Trophoblast cell (in vitro differentiated cells and primary cell): ENCODE measurements at regions not wholly inside any gene's neighbourhood (a gene's known extent, or its start where the extent isn't known, plus 50 kb on each side); places are given as distances from the start of the nearest gene placed in this dataset.

Source experiments
- DNase-seq, 2 donors: peaks; one replicate each; pipeline ENCODE4 v3.0.0-alpha.2; 2016
- H2AFZ ChIP-seq: 2 replicates; pipeline ENCODE4 v1.6.1; 2013; ENCODE audit warnings: low read length, moderate library complexity, mild to moderate bottlenecking; ENCODE audit not compliant: insufficient read depth, poor library complexity
- H2AK5ac ChIP-seq: 2 replicates; pipeline ENCODE4 v1.6.1; 2013; ENCODE audit warnings: mild to moderate bottlenecking, low read length
- H2BK120ac ChIP-seq: 2 replicates; pipeline ENCODE4 v1.6.1; 2013; ENCODE audit warnings: low read length, mild to moderate bottlenecking, moderate library complexity; ENCODE audit not compliant: insufficient read depth, poor library complexity
- H2BK12ac ChIP-seq: 2 replicates; pipeline ENCODE4 v1.6.1; 2013; ENCODE audit warnings: mild to moderate bottlenecking, low read length, moderate library complexity
- H2BK5ac ChIP-seq: 2 replicates; pipeline ENCODE4 v1.6.1; 2013; ENCODE audit warnings: low read length, low read depth, moderate library complexity, mild to moderate bottlenecking; ENCODE audit not compliant: poor library complexity
- H3K14ac ChIP-seq: 2 replicates; pipeline ENCODE4 v1.6.1; 2013; ENCODE audit warnings: mild to moderate bottlenecking, low read length
- H3K18ac ChIP-seq: 2 replicates; pipeline ENCODE4 v1.6.1; 2013; ENCODE audit warnings: mild to moderate bottlenecking, low read length
- H3K23ac ChIP-seq: 2 replicates; pipeline ENCODE4 v1.6.1; 2013; ENCODE audit warnings: low read length
- H3K27ac ChIP-seq: 2 replicates; pipeline ENCODE4 v1.5.1; 2013; ENCODE audit warnings: low read depth, mild to moderate bottlenecking, inconsistent platforms, low read length, moderate library complexity
- H3K27me3 ChIP-seq: 2 replicates; pipeline ENCODE4 v1.6.1; 2013; ENCODE audit warnings: inconsistent platforms, mild to moderate bottlenecking, low read length, moderate library complexity; ENCODE audit not compliant: insufficient read depth
- H3K36me3 ChIP-seq, 2 experiments: 1 replicate in 1 of 2; 2 replicates in 1 of 2; pipeline ENCODE4 v1.6.1; 2013; ENCODE audit warnings: low read length in 2 of 2, mild to moderate bottlenecking in 2 of 2, moderate library complexity in 1 of 2; ENCODE audit not compliant: insufficient read depth in 2 of 2, control insufficient read depth in 1 of 2
- H3K4ac ChIP-seq: 2 replicates; pipeline ENCODE4 v1.6.1; 2013; ENCODE audit warnings: low read depth, mild to moderate bottlenecking, low read length, moderate library complexity
- H3K4me1 ChIP-seq, 2 experiments: 1 replicate in 1 of 2; 2 replicates in 1 of 2; pipeline ENCODE4 v1.6.1; 2013; ENCODE audit warnings: low read length in 2 of 2, mild to moderate bottlenecking in 2 of 2, moderate library complexity in 1 of 2; ENCODE audit not compliant: insufficient read depth in 2 of 2, control insufficient read depth in 1 of 2
- H3K4me2 ChIP-seq: 2 replicates; pipeline ENCODE4 v1.6.1; 2013; ENCODE audit warnings: inconsistent platforms, mild to moderate bottlenecking, low read length, moderate library complexity
- H3K4me3 ChIP-seq: 2 replicates; pipeline ENCODE4 v1.5.1; 2013; ENCODE audit warnings: mild to moderate bottlenecking, low read depth, low read length, inconsistent platforms
- H3K79me1 ChIP-seq: one replicate; pipeline ENCODE4 v1.6.1; 2013; ENCODE audit warnings: low read length
- H3K79me2 ChIP-seq: 2 replicates; pipeline ENCODE4 v1.6.1; 2013; ENCODE audit warnings: low read length, mild to moderate bottlenecking; ENCODE audit not compliant: control insufficient read depth, insufficient read depth, poor library complexity
- H3K9ac ChIP-seq: 2 replicates; pipeline ENCODE4 v1.6.1; 2013; ENCODE audit warnings: mild to moderate bottlenecking, low read length
- H3K9me3 ChIP-seq: 2 replicates; pipeline ENCODE4 v1.6.1; 2013; ENCODE audit warnings: low read depth, mild to moderate bottlenecking, control low read depth, inconsistent platforms, low read length; ENCODE audit not compliant: insufficient read depth
- H4K12ac ChIP-seq: 2 replicates; pipeline ENCODE4 v1.6.1; 2013; ENCODE audit warnings: low read depth, mild to moderate bottlenecking, low read length, moderate library complexity
- H4K8ac ChIP-seq: 2 replicates; pipeline ENCODE4 v1.6.1; 2013; ENCODE audit warnings: low read depth, mild to moderate bottlenecking, low read length, moderate library complexity
- H4K91ac ChIP-seq: one replicate; pipeline ENCODE4 v1.6.1; 2013; ENCODE audit warnings: low read depth, mild to moderate bottlenecking, low read length, moderate library complexity
- WGBS: extraction: QIAGEN DNeasy Blood & Tissue Kit; methylation state at CpG from one replicate; pipeline ENCODE4 v1.1.7; 2013; ENCODE audit warnings: missing lambda C conversion rate; ENCODE audit not compliant: insufficient read length, insufficient coverage; ENCODE audit errors: extremely low coverage; 5-methylcytosine and 5-hydroxymethylcytosine counted together

- peak in 1 of 2 donors; percentile 23 for DNase-seq
- no peak overlapping the region for H3K23ac ChIP-seq
- H3K14ac ChIP-seq = no peak overlapping the region
- H3K27me3 ChIP-seq = no peaks in the 10 kb centered on the region
- H2BK12ac ChIP-seq = no peak overlapping the region
- peaks cover 1% of the 10 kb centered on the region for H3K9me3 ChIP-seq
- no peak overlapping the region for H2AFZ ChIP-seq
- H2BK120ac ChIP-seq = no peak overlapping the region
- H3K4ac ChIP-seq = no peak overlapping the region
- H4K8ac ChIP-seq = no peak overlapping the region
- H3K4me1 ChIP-seq = no peaks in the 10 kb centered on the region
- H2BK5ac ChIP-seq = no peak overlapping the region
- WGBS = no CpG with 5 or more reads among the region's 5 CpGs
- no peak overlapping the region for H3K4me3 ChIP-seq
- H2AK5ac ChIP-seq = no peak overlapping the region
- no peak overlapping the region for H3K9ac ChIP-seq
- no peak overlapping the region for H4K91ac ChIP-seq
- no peak overlapping the region for H4K12ac ChIP-seq
- no peak overlapping the region for H3K27ac ChIP-seq
- H3K4me2 ChIP-seq = no peak overlapping the region
- H3K36me3 ChIP-seq = no peaks in the 10 kb centered on the region
- no peaks in the 10 kb centered on the region for H3K79me2 ChIP-seq
- no peaks in the 10 kb centered on the region for H3K79me1 ChIP-seq
- H3K18ac ChIP-seq = no peak overlapping the region
Observed at GRCh38 chr11:11786234-11786633, 55.5 kb upstream of the USP47 start.

GRCh38 chr11:11782532-11783110, 59.2 kb upstream of the USP47 start:
- no peak overlapping the region for H3K18ac ChIP-seq
- no CpG with 5 or more reads among the region's 3 CpGs for WGBS

GRCh38 chr11:11780858-11781257, 60.9 kb upstream of the USP47 start:
- H4K91ac ChIP-seq = no peak overlapping the region
- H3K27ac ChIP-seq = no peak overlapping the region
- no peaks in the 10 kb centered on the region for H3K4me1 ChIP-seq
- H3K14ac ChIP-seq = no peak overlapping the region
- H2BK120ac ChIP-seq = no peak overlapping the region
- H3K79me1 ChIP-seq = no peaks in the 10 kb centered on the region
- no peak overlapping the region for H2AK5ac ChIP-seq
- H2BK12ac ChIP-seq = no peak overlapping the region
- H3K23ac ChIP-seq = no peak overlapping the region
- H3K36me3 ChIP-seq = no peaks in the 10 kb centered on the region
- no CpG with 5 or more reads among the region's 8 CpGs for WGBS
- no peaks in the 10 kb centered on the region for H3K27me3 ChIP-seq
- H4K12ac ChIP-seq = no peak overlapping the region
- H2BK5ac ChIP-seq = no peak overlapping the region
- H2AFZ ChIP-seq = no peak overlapping the region
- H3K9me3 ChIP-seq = peaks cover 1% of the 10 kb centered on the region
- no peak for DNase-seq
- H3K9ac ChIP-seq = no peak overlapping the region
- H4K8ac ChIP-seq = no peak overlapping the region
- H3K4me3 ChIP-seq = no peak overlapping the region
- H3K18ac ChIP-seq = no peak overlapping the region
- H3K79me2 ChIP-seq = no peaks in the 10 kb centered on the region
- no peak overlapping the region for H3K4ac ChIP-seq
- no peak overlapping the region for H3K4me2 ChIP-seq

More at GRCh38 chr11:11782532-11783110, 59.2 kb upstream of the USP47 start:
- no peak overlapping the region for H2AK5ac ChIP-seq
- H3K14ac ChIP-seq = no peak overlapping the region
- H2AFZ ChIP-seq = no peak overlapping the region
- H3K27me3 ChIP-seq = no peaks in the 10 kb centered on the region
- H3K9me3 ChIP-seq = peaks cover 1% of the 10 kb centered on the region
- H3K79me1 ChIP-seq = no peaks in the 10 kb centered on the region
- H3K4me2 ChIP-seq = no peak overlapping the region
- H4K91ac ChIP-seq = no peak overlapping the region
- no peak for DNase-seq
- no peak overlapping the region for H4K12ac ChIP-seq
- H3K9ac ChIP-seq = no peak overlapping the region
- no peak overlapping the region for H3K27ac ChIP-seq
- H2BK5ac ChIP-seq = no peak overlapping the region
- H3K4ac ChIP-seq = no peak overlapping the region
- no peak overlapping the region for H2BK12ac ChIP-seq
- H4K8ac ChIP-seq = no peak overlapping the region
- no peak overlapping the region for H3K4me3 ChIP-seq
- H3K23ac ChIP-seq = no peak overlapping the region
- no peak overlapping the region for H2BK120ac ChIP-seq
- H3K79me2 ChIP-seq = no peaks in the 10 kb centered on the region
- H3K36me3 ChIP-seq = no peaks in the 10 kb centered on the region
- no peaks in the 10 kb centered on the region for H3K4me1 ChIP-seq

GRCh38 chr11:11779975-11780374, 61.8 kb upstream of the USP47 start:
- Histone ChIP-seq H3K27ac (no peak overlapping the region), H3K79me2 (no peaks in the 10 kb centered on the region), H3K14ac (no peak overlapping the region), H4K8ac (no peak overlapping the region), H4K91ac (no peak overlapping the region), H3K27me3 (no peaks in the 10 kb centered on the region), H3K18ac (no peak overlapping the region), H3K4me3 (no peak overlapping the region), H3K9ac (no peak overlapping the region), H3K4me2 (no peak overlapping the region), H2BK5ac (no peak overlapping the region), H3K36me3 (no peaks in the 10 kb centered on the region), H2BK12ac (no peak overlapping the region), H2AK5ac (no peak overlapping the region), H2AFZ (no peak overlapping the region), H3K79me1 (no peaks in the 10 kb centered on the region), H3K4ac (no peak overlapping the region), H3K9me3 (peaks cover 1% of the 10 kb centered on the region), H3K23ac (no peak overlapping the region), H4K12ac (no peak overlapping the region), H2BK120ac (no peak overlapping the region), H3K4me1 (no peaks in the 10 kb centered on the region)
- no peak for DNase-seq
- no CpG with 5 or more reads among the region's 2 CpGs for WGBS
